ENCODE measurements at regions not wholly inside any gene's neighbourhood (a gene's known extent, or its start where the extent isn't known, plus 50 kb on each side); places are given as distances from the start of the nearest gene placed in this dataset.
A peak's percentile ranks its signal among the peaks of the same experiment; 100 is the strongest.

GRCh38 chr5:114296191-114296590, 65.7 kb upstream of the KCNN2 start:
- no peak for DNase-seq

DNA sequence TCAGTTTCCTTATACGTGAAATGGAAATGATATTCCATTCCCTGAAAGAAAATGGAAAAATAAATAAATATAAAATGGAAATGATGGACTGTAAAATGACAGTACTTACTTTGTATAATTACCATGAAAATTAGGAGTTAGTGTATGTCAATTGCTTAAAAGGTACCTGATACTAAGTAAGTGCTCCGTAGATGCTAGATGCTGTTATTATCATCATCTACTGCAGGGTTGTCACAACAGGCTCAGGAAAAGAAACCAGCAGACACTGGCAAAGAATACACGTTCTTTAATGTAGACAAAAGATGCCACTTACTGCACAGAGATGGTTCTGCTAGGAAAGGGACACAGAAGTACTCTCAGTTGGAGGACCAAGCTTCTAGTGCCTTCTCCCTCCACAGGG, 64.0 kb upstream of the KCNN2 start:
- DNase-seq = no peak

DNA sequence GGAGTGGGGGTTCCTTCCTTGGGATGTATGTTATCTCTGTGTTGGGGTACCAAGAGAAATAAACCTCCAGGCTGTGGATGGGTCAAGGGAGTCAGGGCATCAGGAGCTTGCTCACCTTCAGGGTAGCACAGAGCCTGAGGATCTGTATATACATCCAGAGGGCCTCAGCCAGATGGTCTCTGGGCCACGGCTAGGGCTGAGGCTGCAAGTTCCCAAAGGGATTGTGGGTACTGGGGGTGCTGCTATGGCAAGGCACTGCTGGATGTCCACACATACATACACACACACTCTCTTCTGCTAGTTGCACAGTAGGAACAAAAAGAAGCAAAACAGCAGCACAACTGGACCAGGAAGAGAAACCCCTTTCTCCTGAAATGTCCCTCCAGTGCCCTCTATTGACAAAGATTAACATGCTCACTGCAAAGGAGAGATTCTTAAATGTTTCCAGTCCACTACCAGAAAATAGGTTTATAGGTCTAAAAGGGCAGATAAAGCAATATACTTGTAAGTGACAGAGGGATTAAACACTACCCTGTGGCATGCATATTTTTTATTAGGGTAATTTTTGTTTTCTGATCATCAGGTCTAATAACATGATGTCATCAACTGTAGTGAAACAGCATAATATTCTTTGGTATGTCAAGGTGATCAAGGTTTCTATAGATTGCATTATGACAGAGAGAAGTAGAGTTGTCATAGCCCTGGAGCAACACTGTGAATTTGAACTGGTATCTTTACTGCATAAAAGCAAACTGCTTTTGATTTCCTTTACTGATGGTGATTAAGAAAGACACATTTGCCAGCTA, 56.3 kb upstream of the KCNN2 start:
- DNase-seq = peak; percentile 60

GRCh38 chr5:114308017-114308416, 53.9 kb upstream of the KCNN2 start:
- peak; percentile 54 for DNase-seq

DNA sequence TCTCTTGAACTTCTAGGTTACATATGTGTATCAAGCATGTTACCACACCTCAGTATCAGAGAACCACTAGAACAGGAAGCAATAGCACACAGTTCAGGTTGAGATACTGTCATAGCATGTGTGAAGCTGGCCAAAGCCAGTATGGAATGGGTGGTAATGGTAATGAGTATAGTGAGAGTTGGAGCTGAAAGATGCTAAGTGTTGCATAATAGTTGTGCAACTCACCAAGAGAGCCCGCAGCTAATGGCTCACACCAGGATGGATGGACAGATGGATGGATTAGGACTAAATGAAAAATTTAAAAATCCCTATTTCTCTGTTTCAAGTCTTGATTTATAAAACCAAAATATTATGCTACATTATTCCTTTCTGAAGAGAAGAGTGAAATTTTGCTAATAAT, 53.4 kb upstream of the KCNN2 start:
- no peak for DNase-seq

DNA sequence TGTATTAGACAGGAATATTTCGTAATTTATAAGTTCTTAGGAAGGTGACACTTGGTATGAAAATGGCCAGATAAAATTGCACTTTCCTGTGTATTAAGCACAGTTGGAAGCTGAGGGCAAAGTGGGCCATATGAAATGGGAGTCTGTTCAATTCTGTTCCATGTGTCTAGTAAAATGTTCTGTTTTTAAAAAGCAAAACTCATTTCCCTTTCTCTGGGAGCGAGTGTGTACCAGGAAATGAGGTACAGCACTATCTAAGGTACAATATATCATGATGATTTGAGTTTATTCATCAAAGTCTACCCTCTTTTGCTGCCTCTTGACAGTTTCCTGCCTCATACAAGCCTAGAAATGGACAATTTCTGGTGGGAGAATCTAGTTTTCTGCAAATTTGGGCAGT, 51.2 kb upstream of the KCNN2 start:
- DNase-seq = no peak

DNA sequence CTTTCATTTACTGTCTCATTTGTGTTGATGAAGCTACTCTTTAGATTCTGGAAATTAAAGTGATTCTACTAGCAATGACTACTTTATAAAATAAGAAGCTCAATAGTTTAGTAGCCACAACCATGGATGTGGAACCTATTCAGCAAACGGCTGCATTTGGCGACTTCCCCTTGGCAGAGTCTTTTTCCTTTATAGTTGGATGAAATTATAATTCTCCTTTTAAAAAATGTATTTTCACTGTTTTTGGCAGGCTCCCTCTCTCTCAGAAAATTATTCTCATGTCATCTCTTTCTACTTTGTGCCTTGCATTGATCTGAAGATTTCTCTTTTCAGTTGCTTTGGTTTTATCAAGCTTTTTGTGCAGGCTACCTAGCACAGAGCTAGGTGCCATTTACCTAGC, 50.6 kb upstream of the KCNN2 start:
- no peak for DNase-seq

DNA sequence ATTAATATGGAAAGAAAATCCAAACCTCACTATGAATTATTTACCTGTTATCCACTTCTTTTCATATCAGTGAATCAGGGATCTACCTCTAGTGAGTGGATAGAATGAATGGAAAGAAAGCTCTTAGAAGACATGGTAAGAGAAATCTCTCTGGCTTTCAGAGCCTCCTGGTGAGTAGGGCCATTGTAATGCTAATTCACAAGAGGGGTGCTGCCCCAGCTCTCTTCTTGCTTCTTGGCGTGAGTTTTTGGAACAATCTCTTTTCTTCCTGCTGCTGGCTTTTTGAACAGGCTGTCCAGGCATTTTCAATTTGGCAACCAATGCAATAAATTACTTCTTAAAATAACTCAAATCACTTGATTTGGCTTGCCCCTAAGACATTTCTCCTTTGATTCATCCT, 49.9 kb upstream of the KCNN2 start:
- DNase-seq = no peak

Measured in eye (tissue), 1 donor.